Neural cell (in vitro differentiated cells): ENCODE measurements at regions not wholly inside any gene's neighbourhood (a gene's known extent, or its start where the extent isn't known, plus 50 kb on each side); places are given as distances from the start of the nearest gene placed in this dataset.

Source experiments
- H2AFZ ChIP-seq: fragments of 200-600, 300-800 bp; sonication (generic), shearing (Covaris generic); 2 replicates; pipeline ENCODE4 v1.6.0; 2014; ENCODE audit warnings: low read depth, mild to moderate bottlenecking, antibody characterized with exemption, low read length, moderate library complexity
- H3F3A ChIP-seq: fragments of 200-600 bp; shearing (Covaris generic); 2 replicates; pipeline ENCODE4 v1.6.1; 2016; ENCODE audit warnings: mild to moderate bottlenecking, moderate library complexity, mixed read lengths, antibody characterized with exemption, low read length; ENCODE audit not compliant: insufficient read depth, poor library complexity, severe bottlenecking
- H3K27ac ChIP-seq: fragments of 200-600, 300-800 bp; sonication (generic), shearing (Covaris generic); 2 replicates; pipeline ENCODE4 v1.5.1; 2014; ENCODE audit warnings: mild to moderate bottlenecking, low read length, moderate library complexity
- H3K27me3 ChIP-seq: fragments of 300-800, 200-600 bp; sonication (generic), shearing (Covaris generic); 2 replicates; pipeline ENCODE4 v1.6.0; 2014; ENCODE audit warnings: mild to moderate bottlenecking, low read depth, low read length, moderate library complexity; ENCODE audit not compliant: insufficient read depth
- H3K36me3 ChIP-seq: fragments of 300-800, 200-600 bp; sonication (generic), shearing (Covaris generic); 2 replicates; pipeline ENCODE4 v1.5.1; 2014; ENCODE audit warnings: mild to moderate bottlenecking, antibody characterized with exemption, low read length, moderate library complexity; ENCODE audit not compliant: insufficient read depth
- H3K4me2 ChIP-seq: fragments of 300-800, 200-600 bp; sonication (generic), shearing (Covaris generic); 2 replicates; pipeline ENCODE4 v1.6.0; 2014; ENCODE audit warnings: mild to moderate bottlenecking, low read length
- H3K4me3 ChIP-seq: fragments of 300-800, 200-600 bp; sonication (generic), shearing (Covaris generic); 2 replicates; pipeline ENCODE4 v1.5.1; 2014; ENCODE audit warnings: mild to moderate bottlenecking, low read length, moderate library complexity
- H3K79me2 ChIP-seq: fragments of 200-600 bp; shearing (Covaris generic); replicated peaks from 2 replicates; pipeline ENCODE4 v1.6.0; 2014; ENCODE audit warnings: mild to moderate bottlenecking, low read length, moderate library complexity; ENCODE audit not compliant: insufficient read depth
- H3K9ac ChIP-seq: fragments of 300-800, 200-600 bp; sonication (generic), shearing (Covaris generic); 2 replicates; pipeline ENCODE4 v1.6.1; 2016; ENCODE audit warnings: mild to moderate bottlenecking, low read length, mixed read lengths
- H3K9me2 ChIP-seq: fragments of 200-600 bp; shearing (Covaris generic); 2 replicates; pipeline ENCODE4 v1.6.1; 2016; ENCODE audit warnings: mild to moderate bottlenecking, low read length, mixed read lengths; ENCODE audit not compliant: insufficient read depth
- H3K9me3 ChIP-seq: fragments of 200-600, 300-800 bp; sonication (generic), shearing (Covaris generic); 2 replicates; pipeline ENCODE4 v1.6.1; 2016; ENCODE audit warnings: mild to moderate bottlenecking, mixed run types, low read length, moderate library complexity, mixed read lengths
- H4K20me1 ChIP-seq: fragments of 200-600 bp; shearing (Covaris generic); 2 replicates; pipeline ENCODE4 v1.6.1; 2016; ENCODE audit warnings: mild to moderate bottlenecking, mixed run types; ENCODE audit not compliant: insufficient read depth
- EP300 ChIP-seq: fragments of 450-650 bp; conservative IDR thresholded peaks from 2 replicates; pipeline ENCODE4 v1.6.1; 2014; ENCODE audit warnings: antibody characterized with exemption, mild to moderate bottlenecking, moderate library complexity; ENCODE audit not compliant: poor library complexity, severe bottlenecking
- EZH2 ChIP-seq: fragments of 200-600, 300-800 bp; shearing (Covaris generic), sonication (generic); IDR thresholded peaks from 2 replicates; pipeline ENCODE4 v1.6.1; 2014; ENCODE audit warnings: antibody characterized with exemption, low read length, borderline replicate concordance, mild to moderate bottlenecking; ENCODE audit not compliant: insufficient read depth, poor library complexity, severe bottlenecking
- MXI1 ChIP-seq: fragments of 450-650 bp; conservative IDR thresholded peaks from 2 replicates; pipeline ENCODE4 v1.6.1; 2014; ENCODE audit warnings: antibody characterized with exemption, mild to moderate bottlenecking; ENCODE audit not compliant: poor library complexity, severe bottlenecking
- POLR2AphosphoS5 ChIP-seq: IDR thresholded peaks from 2 replicates; pipeline ENCODE4 v1.6.1; 2012
- RAD21 ChIP-seq: fragments of 450-650 bp; conservative IDR thresholded peaks from 2 replicates; pipeline ENCODE4 v1.6.1; 2014; ENCODE audit warnings: antibody characterized with exemption, mild to moderate bottlenecking, moderate library complexity
- REST ChIP-seq: IDR thresholded peaks from 2 replicates; pipeline ENCODE4 v1.6.1; 2012; ENCODE audit warnings: borderline replicate concordance
- SMC3 ChIP-seq: fragments of 450-650 bp; conservative IDR thresholded peaks from 2 replicates; pipeline ENCODE4 v1.6.1; 2014; ENCODE audit warnings: antibody characterized with exemption, mild to moderate bottlenecking, moderate library complexity; ENCODE audit not compliant: poor library complexity
- TAF1 ChIP-seq: IDR thresholded peaks from 2 replicates; pipeline ENCODE4 v1.6.1; 2012; ENCODE audit warnings: low read depth
- TF ChIP-seq, protein P1 (sequence below): fragments of 450-650 bp; IDR thresholded peaks from 2 replicates; pipeline ENCODE4 v1.5.1; 2014; ENCODE audit warnings: antibody characterized with exemption, mild to moderate bottlenecking, moderate library complexity; ENCODE audit not compliant: poor library complexity, severe bottlenecking

DNA sequence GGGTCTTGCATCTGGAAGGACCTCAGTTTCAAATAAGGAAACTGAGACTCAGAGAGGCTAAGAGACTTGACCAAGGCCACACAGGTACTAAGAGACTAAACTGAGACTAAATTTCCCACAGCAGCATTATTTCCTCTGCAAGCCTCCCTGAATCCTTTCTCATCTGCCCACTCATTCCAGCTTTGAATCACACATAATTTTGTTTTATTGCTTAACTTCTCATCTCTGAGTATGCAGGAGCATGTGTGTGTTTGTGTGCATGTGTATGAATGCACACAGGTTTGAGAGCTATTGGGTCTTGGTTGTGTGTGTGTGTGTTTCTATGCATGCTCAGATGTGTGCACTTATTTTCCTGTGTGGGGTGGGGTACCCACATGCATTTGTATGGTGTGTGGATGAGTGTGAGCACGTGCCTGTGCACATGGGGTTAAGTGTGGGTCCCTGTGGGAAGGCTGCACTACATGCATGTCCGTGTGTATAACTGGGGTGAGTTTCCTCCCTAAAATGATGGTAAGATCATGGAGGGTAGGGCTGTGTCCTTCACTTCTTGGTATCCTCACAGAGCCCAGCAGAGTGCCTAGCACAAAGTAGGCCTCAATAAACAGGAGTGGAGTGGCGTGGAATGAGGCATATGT is 74.4 kb upstream of the ZC3H12A start:
- Histone ChIP-seq H3F3A (no peaks in the 10 kb centered on the region), H2AFZ (no peak overlapping the region), H3K36me3 (no peaks in the 10 kb centered on the region), H3K27me3 (no peaks in the 10 kb centered on the region), H3K79me2 (no peaks in the 10 kb centered on the region), H3K9ac (no peak overlapping the region), H4K20me1 (no peaks in the 10 kb centered on the region), H3K9me3 (no peaks in the 10 kb centered on the region), H3K9me2 (no peaks in the 10 kb centered on the region), H3K4me3 (no peak overlapping the region), H3K4me2 (no peak overlapping the region), H3K27ac (no peak overlapping the region)
- TF ChIP-seq MXI1 (no peak), EP300 (no peak), REST (no peak), RAD21 (no peak), POLR2AphosphoS5 (no peak), SMC3 (no peak), EZH2 (no peak), TAF1 (no peak)
- TF ChIP-seq, protein P1, sequence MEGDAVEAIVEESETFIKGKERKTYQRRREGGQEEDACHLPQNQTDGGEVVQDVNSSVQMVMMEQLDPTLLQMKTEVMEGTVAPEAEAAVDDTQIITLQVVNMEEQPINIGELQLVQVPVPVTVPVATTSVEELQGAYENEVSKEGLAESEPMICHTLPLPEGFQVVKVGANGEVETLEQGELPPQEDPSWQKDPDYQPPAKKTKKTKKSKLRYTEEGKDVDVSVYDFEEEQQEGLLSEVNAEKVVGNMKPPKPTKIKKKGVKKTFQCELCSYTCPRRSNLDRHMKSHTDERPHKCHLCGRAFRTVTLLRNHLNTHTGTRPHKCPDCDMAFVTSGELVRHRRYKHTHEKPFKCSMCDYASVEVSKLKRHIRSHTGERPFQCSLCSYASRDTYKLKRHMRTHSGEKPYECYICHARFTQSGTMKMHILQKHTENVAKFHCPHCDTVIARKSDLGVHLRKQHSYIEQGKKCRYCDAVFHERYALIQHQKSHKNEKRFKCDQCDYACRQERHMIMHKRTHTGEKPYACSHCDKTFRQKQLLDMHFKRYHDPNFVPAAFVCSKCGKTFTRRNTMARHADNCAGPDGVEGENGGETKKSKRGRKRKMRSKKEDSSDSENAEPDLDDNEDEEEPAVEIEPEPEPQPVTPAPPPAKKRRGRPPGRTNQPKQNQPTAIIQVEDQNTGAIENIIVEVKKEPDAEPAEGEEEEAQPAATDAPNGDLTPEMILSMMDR = no peak

- Histone ChIP-seq H3K4me3 (no peak overlapping the region), H3K4me2 (no peak overlapping the region), H3F3A (no peaks in the 10 kb centered on the region), H3K27ac (no peak overlapping the region), H3K9me2 (no peaks in the 10 kb centered on the region), H4K20me1 (no peaks in the 10 kb centered on the region), H3K79me2 (no peaks in the 10 kb centered on the region), H3K36me3 (no peaks in the 10 kb centered on the region), H2AFZ (no peak overlapping the region), H3K27me3 (no peaks in the 10 kb centered on the region), H3K9ac (no peak overlapping the region), H3K9me3 (no peaks in the 10 kb centered on the region)
- TF ChIP-seq RAD21 (no peak), TAF1 (no peak), POLR2AphosphoS5 (no peak), EZH2 (no peak), SMC3 (no peak), MXI1 (no peak), EP300 (no peak), REST (no peak)
- TF ChIP-seq, protein P1 = no peak
Observed at GRCh38 chr1:37400466-37401225, 73.7 kb upstream of the ZC3H12A start.
